AG09319 (cell line): ENCODE measurements at regions not wholly inside any gene's neighbourhood (a gene's known extent, or its start where the extent isn't known, plus 50 kb on each side); places are given as distances from the start of the nearest gene placed in this dataset.
"Not testable (repeated sequence)": the region's sequence is repeated elsewhere in the genome, so short reads cannot be mapped to it uniquely, and the experiment has no call there.

ENCODE experiments used
- DNase-seq: peaks from one replicate; pipeline ENCODE4 v3.0.0-alpha.2; 2010; ENCODE audit warnings: low read depth; ENCODE audit errors: extremely low read depth
- TF ChIP-seq, protein P1 (sequence below): IDR thresholded peaks from 2 replicates; pipeline ENCODE4 v1.5.1; 2011; ENCODE audit warnings: low read depth, mild to moderate bottlenecking, inconsistent platforms, low read length, moderate library complexity

GRCh38 chr12:124070394-124071074 lies 97.5 kb downstream of the ZNF664 start:
- DNase-seq, result not testable (repeated sequence)

DNA sequence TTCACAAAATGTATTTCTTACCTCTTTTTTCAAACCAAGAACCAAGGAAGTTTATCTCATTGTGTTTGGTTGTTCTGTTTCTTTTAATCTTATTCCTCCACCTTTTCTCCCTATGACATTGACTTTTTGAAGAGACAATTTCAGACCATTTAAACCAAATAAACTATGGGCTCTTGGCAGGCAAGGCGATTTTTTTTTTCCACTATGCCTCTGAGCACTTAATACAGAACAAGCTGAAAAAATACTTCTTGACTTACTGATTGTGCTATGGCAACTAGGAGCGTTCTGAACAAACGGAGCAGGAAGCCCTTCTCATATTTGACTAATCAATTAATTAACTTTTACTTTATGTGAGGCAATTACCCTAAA lies 98.0 kb downstream of the ZNF664 start:
- TF ChIP-seq, protein P1, sequence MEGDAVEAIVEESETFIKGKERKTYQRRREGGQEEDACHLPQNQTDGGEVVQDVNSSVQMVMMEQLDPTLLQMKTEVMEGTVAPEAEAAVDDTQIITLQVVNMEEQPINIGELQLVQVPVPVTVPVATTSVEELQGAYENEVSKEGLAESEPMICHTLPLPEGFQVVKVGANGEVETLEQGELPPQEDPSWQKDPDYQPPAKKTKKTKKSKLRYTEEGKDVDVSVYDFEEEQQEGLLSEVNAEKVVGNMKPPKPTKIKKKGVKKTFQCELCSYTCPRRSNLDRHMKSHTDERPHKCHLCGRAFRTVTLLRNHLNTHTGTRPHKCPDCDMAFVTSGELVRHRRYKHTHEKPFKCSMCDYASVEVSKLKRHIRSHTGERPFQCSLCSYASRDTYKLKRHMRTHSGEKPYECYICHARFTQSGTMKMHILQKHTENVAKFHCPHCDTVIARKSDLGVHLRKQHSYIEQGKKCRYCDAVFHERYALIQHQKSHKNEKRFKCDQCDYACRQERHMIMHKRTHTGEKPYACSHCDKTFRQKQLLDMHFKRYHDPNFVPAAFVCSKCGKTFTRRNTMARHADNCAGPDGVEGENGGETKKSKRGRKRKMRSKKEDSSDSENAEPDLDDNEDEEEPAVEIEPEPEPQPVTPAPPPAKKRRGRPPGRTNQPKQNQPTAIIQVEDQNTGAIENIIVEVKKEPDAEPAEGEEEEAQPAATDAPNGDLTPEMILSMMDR, result no peak

GRCh38 chr12:124073356-124074035 lies 100.5 kb downstream of the ZNF664 start:
- TF ChIP-seq, protein P1, result no peak
- no peak for DNase-seq

More for the DNA sequence above, 98.0 kb downstream of the ZNF664 start:
- DNase-seq, result no peak

DNA sequence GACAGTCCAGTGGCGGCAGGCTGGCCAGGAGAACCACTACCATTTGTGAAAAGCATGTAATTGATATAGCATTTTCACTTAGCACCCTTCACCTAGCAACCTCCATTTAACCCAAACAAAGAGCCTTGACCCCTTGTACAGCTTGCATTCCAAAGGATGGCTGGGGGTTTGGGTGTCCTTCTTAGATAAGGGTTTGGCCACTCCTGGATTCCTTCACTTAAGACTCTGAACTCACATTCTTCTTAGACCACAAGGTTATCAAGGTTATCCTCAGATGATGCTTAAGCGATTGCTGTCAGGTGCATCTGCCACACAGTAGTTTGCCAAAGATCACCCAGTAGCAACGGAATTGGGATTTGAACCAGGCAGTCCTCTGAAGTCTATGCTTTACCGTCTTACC lies 102.8 kb downstream of the ZNF664 start:
- DNase-seq, result no peak
- TF ChIP-seq, protein P1, result no peak

DNA sequence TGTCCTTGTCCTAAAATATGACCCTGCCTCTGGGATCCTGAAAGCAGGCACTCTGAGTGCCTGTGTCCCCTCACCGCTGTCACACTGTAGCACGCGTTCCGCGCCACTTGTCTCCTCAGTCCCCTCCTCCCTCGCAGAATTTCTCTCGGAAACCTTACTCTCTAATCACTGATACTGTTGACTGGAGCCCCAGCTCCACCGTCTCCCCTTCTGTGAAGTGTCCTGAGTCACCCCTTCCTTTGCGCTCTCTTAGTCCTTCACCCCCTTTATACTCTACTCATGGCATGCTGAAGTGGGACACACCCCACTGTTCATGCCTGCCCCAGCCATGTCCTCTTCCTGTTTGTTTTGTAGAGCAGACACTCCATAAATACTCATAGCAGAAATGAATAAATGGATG lies 104.7 kb downstream of the ZNF664 start:
- no peak for DNase-seq

DNA sequence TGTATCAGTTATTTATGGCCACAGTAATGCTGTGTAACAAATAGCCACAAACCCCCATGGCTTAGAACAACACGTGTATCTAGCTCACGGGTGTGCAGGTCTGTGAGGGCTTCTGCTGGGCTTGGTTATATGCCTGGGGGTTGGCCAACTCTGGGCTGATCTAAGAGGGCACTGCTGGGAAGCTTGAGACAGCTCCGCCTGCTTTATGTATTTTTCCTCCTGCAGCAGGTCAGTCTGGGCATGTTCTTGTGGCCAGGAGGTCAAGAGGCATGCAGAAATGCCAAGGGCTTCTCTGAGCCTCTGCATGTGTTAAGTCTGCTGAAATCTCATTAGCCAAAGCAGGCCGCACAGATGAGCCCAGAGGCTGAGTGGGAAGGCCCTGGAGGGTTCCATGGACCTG lies 105.8 kb downstream of the ZNF664 start:
- DNase-seq, result no peak
- TF ChIP-seq, protein P1, result no peak

More for the DNA sequence above, 104.7 kb downstream of the ZNF664 start:
- TF ChIP-seq, protein P1, result no peak

- TF ChIP-seq, protein P1, result no peak
- no peak for DNase-seq
Observed at GRCh38 chr12:124080649-124081048, 107.6 kb downstream of the ZNF664 start.
